ENCODE measurements at regions not wholly inside any gene's neighbourhood (a gene's known extent, or its start where the extent isn't known, plus 50 kb on each side); places are given as distances from the start of the nearest gene placed in this dataset.

- TF ChIP-seq AR (CRISPR knock-in tag; IDR thresholded peaks at IDR 0.05) = no peak
- no peak for TF ChIP-seq GABPB1 (CRISPR knock-in tag; IDR thresholded peaks at IDR 0.05)
Measured at GRCh38 chr3:30457726-30458125, 148.7 kb upstream of the TGFBR2 start (continued).

DNA sequence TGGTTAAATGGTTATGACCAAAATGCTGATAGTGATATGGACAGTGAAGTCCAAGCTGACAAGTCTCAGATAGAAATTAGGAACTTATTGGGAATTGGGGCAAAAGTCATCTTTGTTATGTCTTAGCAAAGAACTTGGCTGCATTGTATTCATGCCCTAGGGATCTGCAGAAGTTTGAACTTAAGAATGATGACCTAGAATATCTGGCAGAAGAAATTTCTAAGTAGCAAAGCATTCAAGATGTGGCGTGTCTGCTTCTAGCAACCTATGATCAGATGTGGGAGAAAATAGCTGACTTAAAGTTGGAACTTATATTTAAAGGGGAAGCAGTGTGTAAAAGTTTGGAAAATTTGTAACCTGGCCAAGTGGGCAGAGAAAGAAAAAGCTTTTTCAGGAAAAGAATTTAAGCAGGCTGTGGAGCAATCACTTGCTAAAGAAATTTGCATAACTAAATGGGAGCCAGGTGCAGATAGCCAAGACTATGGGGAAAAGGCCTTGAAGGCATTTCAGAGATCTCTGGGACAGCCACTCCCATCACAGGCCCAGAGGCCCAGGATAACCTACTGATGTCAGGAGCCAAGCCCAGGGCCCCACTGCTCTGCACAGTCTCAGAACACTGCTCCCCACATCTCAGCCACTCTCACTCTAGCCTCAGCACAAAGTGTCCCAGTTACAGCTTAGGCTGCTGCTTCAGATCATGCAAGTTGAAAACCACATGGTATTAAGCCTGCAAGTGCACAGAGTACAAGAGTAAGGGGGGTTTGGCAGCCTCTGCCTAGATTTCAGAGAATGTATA is 147.8 kb upstream of the TGFBR2 start:
- TF ChIP-seq MXD4 (CRISPR knock-in tag; IDR thresholded peaks at IDR 0.05; ENCODE audit: borderline replicate concordance) = no peak
- TF ChIP-seq E2F4 (CRISPR knock-in tag; IDR thresholded peaks at IDR 0.05; ENCODE audit: borderline replicate concordance, low read depth) = no peak
- TF ChIP-seq, protein P1, sequence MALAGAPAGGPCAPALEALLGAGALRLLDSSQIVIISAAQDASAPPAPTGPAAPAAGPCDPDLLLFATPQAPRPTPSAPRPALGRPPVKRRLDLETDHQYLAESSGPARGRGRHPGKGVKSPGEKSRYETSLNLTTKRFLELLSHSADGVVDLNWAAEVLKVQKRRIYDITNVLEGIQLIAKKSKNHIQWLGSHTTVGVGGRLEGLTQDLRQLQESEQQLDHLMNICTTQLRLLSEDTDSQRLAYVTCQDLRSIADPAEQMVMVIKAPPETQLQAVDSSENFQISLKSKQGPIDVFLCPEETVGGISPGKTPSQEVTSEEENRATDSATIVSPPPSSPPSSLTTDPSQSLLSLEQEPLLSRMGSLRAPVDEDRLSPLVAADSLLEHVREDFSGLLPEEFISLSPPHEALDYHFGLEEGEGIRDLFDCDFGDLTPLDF (CRISPR knock-in tag; IDR thresholded peaks at IDR 0.05) = no peak
- TF ChIP-seq PRRX2 (CRISPR knock-in tag; IDR thresholded peaks at IDR 0.05) = no peak
- no peak for TF ChIP-seq IRF1 (CRISPR knock-in tag; IDR thresholded peaks at IDR 0.05)
- TF ChIP-seq SMAD4 (CRISPR knock-in tag; IDR thresholded peaks at IDR 0.05) = no peak
- no peak for TF ChIP-seq ATF3 (CRISPR knock-in tag; conservative IDR thresholded peaks at IDR 0.05)
- TF ChIP-seq ZNF671 (CRISPR knock-in tag; IDR thresholded peaks at IDR 0.05) = no peak
- Mint-ChIP-seq H3K36me3 (peaks cover 4% of the 10 kb centered on the region), H3K9me3 (peaks cover 18% of the 10 kb centered on the region; the same call in 1 of the 2 replicates), H3K27ac (no peak overlapping the region), H3K27me3 (ENCODE audit: low read depth) (no peaks in the 10 kb centered on the region), H3K4me3 (no peak overlapping the region), H3K4me1 (peaks cover 21% of the 10 kb centered on the region)
- ChIA-PET CTCF (no interaction called here), POLR2A (no interaction called here)
- ATAC-seq (peak; percentile 59), DNase-seq (ENCODE audit: low spot score) (no peak)

GRCh38 chr3:30461311-30461710 is 145.1 kb upstream of the TGFBR2 start:
- no peak for ATAC-seq
- Mint-ChIP-seq H3K4me1 (peaks cover 21% of the 10 kb centered on the region), H3K4me3 (no peak overlapping the region), H3K36me3 (peaks cover 4% of the 10 kb centered on the region), H3K9me3 (peaks cover 18% of the 10 kb centered on the region; the same call in 1 of the 2 replicates), H3K27me3 (ENCODE audit: low read depth) (no peaks in the 10 kb centered on the region), H3K27ac (no peak overlapping the region)
- TF ChIP-seq CREB1 (CRISPR knock-in tag; IDR thresholded peaks at IDR 0.05) (no peak), IRF1 (CRISPR knock-in tag; IDR thresholded peaks at IDR 0.05) (no peak), ZNF263 (CRISPR knock-in tag; IDR thresholded peaks at IDR 0.05; ENCODE audit: low read depth) (no peak), FOXJ3 (CRISPR knock-in tag; IDR thresholded peaks at IDR 0.05; ENCODE audit: borderline replicate concordance) (no peak), ZNF121 (CRISPR knock-in tag; IDR thresholded peaks at IDR 0.05) (no peak), MXD4 (CRISPR knock-in tag; IDR thresholded peaks at IDR 0.05; ENCODE audit: borderline replicate concordance) (no peak)
- DNase-seq (ENCODE audit: low spot score) = no peak
- CTCF ChIA-PET = no interaction called here
- POLR2A ChIA-PET = no interaction called here
